GM18907 (cell line): ENCODE measurements at regions not wholly inside any gene's neighbourhood (a gene's known extent, or its start where the extent isn't known, plus 50 kb on each side); places are given as distances from the start of the nearest gene placed in this dataset.

ENCODE experiments used
- ATAC-seq: cut with Tn5 transposase; IDR thresholded peaks from one replicate; pipeline ENCODE4 v1.9.1; 2021; ENCODE audit warnings: mild to moderate bottlenecking, moderate library complexity; ENCODE audit not compliant: unreplicated experiment

GRCh38 chr20:48170625-48171024, 385.3 kb upstream of the SULF2 start:
- ATAC-seq: no peak

GRCh38 chr20:48169650-48170225, 384.5 kb upstream of the SULF2 start:
- ATAC-seq: no peak

GRCh38 chr20:48166082-48166835, 381.0 kb upstream of the SULF2 start:
- ATAC-seq: no peak

DNA sequence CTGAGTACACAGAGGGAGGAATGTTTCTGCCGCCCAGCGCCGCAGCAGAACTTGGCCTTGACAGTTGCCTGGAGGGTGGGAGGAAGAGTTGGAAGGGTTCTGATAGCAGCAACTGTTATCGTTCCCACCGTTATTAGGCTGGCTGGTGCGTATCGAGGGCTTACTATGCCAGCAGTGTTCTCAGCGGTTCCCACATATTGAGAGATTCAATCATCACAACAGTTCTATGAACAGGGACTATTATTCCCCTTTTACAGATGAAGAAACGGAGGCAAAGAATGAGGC, 380.1 kb upstream of the SULF2 start:
- ATAC-seq: no peak

DNA sequence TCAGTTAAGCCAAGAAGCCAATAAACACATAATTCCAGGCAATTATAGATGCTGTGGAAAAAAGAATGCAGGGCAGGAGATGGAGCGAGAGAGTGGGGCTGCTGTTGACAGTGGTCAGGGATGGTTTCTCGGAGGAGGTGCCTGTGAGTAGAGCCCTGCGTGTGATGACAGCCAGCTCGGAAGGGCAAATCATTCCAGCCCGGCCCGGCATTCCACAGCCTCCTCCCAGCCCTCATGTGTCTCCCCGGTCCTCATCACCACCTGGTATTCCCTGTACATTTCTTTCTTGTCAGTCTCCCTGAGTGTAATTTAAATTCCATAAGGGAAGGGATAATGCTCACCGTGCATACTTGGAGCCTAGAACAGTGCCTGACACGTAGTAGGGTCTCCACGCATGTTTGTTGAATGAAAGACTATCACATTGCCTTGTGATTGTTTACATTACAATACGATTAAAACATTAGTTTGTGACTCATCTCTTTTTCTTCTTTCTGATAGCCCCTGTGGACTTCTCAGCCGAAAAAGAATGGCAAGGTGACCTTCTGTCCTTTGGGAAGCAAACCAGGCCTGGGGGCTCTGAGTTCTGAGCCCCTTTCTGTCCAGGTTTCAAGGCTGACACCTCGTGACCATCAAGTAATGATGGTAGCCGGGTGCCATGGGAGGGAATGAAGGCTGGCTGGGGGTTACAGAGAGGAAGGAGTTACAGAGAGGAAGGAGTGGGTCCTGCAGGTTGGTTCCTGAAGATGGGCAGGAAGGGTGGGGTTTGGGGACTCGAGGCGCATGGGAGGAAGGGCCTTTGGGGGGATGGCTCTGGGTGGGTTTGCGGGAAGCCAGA, 379.5 kb upstream of the SULF2 start:
- ATAC-seq: no peak

GRCh38 chr20:48164034-48164433, 378.8 kb upstream of the SULF2 start:
- no peak for ATAC-seq

GRCh38 chr20:48163505-48163904, 378.2 kb upstream of the SULF2 start:
- no peak for ATAC-seq

GRCh38 chr20:48162621-48163020, 377.3 kb upstream of the SULF2 start:
- no peak for ATAC-seq

GRCh38 chr20:48159145-48160008, 374.1 kb upstream of the SULF2 start:
- ATAC-seq: no peak

DNA sequence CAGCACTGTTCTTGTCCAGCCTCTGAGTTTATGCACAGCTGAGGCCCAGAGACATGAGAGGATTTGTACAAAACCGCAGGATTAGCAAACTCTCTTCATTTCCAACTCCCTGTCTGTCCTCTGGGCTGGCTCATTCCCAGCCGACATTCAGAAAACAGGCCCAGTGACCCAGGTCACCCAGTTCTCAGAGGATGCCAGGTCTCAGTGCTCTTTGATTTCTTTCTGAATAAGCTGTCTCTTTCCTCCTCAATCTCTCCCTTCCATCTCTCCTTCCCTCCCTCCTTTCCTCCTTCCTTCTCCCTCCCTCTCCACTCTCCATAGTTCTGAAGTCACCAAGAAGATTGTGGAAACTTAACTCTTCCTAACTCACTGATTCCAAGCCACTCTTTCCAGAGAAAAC, 372.7 kb upstream of the SULF2 start:
- ATAC-seq: no peak

DNA sequence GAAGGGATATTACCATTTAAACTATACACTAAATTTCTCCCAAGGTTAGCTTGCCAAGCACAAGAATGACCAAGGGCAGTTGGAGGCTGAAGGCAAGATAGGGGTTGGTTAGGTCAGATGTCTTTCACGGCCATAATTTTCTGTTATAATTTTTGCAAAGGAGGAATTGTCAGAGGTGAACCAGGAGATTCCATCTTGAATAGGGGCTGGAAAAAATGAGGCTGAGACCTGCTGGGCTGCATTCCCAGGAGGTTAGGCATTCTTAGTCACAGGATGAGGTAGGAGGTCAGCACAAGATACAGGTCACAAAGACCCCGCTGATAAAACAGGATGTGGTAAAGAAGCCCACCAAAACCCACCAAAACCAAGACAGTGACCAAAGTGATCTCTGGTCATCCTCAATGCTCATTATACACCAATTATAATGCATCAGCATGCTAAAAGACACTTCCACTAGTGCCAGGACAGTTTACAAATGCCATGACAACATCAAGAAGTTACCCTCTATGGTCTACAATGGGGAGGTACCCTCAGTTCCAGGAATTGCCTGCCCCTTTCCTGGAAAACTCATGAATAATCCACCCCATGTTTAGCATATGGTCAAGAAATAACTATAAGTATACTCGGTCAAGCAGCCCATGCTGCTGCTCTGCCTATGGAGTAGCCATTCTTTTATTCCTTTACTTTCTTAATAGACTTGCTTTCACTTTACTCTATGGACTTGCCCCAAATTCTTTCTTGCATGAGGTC, 371.8 kb upstream of the SULF2 start:
- no peak for ATAC-seq

- no peak for ATAC-seq
Measured at GRCh38 chr20:48156521-48156920, 371.2 kb upstream of the SULF2 start.

- no peak for ATAC-seq
Measured at GRCh38 chr20:48155268-48155667, 370.0 kb upstream of the SULF2 start.

- ATAC-seq: no peak
Measured at GRCh38 chr20:48154040-48154765, 368.9 kb upstream of the SULF2 start.

DNA sequence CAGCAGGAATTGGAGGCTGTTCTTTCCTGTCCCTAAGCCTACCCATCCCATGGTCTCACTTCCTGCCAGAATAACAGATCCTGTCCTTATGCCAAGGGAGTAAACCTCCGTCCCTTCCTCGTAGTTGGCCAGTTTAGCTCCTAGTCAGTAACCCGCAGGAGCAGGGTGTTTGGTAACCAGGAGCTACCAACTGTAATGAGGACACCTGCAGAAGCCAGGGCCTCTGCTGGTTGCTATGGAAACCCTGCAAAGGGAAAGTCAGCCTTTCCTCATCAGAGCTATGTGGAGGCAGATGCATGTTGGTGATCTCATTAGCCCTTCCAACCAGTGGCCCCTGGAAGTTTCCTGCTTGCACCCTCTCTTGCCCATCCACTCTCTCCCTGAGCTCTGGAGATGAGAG, 368.2 kb upstream of the SULF2 start:
- ATAC-seq: no peak

DNA sequence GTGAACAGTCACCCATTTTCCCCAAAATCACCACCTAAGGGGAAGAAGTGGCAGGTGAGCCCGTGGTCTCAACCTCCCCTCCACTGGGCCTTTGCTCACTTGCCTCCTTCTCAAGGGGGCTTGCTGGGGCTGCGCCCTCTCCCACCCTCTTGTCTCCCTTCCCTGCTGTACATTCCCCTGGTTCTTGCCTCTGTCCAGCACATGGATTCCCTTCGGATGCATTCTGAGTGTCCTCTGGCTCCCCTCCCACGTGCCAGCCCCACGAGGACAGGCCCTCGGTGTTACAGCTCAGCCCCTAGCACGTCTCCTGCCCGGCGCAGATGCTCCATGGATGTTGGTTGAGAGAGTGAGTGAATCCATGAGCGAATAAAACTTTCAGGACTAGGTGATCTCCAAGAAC, 367.8 kb upstream of the SULF2 start:
- ATAC-seq: no peak

DNA sequence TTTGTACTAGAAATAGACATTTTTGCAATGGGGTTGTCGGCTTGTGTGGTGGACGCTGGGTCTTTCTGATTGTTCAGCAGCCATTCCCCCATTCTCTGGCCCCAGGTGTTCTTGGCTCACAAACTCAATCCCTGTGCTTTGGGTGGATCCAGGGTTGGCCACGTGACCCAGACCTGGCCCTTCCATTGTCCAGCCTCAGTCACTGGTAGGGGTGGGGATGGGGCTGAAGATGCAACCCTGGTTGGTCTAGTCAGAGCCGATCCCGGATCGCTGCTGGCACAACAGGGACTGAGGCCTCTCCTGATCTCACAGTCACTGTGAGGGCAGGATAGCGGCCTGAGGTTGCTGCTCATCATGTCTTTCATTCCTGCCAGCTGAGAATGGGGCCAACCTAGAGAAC, 365.3 kb upstream of the SULF2 start:
- ATAC-seq: no peak

DNA sequence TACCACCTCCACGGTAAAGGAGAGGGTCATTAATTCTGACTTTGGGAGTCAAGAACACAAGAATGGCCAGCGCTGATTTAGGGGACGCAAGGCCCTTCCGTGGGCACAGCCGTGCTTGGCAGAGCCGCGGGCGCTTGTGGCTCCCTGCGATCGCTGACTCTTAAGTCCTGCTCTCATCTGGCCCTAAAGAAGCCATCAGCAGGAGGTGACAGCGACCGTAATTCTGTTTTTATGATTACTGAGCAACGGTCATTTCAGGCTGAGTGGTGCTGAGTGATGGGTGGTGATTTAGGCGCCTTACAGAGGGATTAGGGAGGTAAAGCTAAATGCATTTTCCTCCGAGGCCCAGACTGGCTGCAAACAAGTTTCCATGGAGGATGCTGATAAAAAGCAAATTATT, 364.6 kb upstream of the SULF2 start:
- no peak for ATAC-seq

DNA sequence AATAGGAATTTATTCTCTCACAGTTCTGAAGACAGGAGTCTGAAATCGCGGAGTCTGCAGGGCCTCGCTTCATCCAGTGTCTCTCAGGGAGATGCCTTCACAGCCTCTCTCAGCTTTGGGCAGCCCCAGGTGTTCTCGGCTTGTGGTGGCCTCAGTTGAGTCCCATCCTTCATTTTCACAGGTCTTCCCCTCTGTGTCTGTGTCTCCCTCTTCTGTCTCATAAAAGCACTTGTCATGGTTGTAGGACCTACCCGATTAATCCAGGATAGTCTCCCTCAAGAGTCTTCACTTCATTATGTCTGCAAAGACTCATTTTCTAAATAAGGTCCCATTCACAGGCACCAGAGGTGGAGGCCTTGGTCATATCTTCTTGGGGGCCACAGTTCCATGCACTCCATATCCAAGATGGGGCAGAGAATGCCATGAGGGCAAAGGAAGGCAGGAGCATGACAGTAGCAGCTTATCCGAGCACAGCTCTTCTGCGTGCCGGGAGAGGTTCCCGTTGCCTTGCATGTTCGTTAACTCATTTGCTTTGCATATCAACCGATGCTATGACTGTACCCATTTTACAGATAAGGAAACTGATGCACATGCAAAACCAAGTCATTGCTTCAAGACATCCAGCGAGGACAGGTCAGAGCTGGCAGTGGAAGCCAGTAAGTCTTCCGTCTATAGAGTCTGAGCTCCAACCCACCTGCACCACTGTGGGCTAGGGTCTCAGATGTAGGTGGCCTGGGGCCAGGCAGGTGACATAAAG, 363.8 kb upstream of the SULF2 start:
- ATAC-seq: no peak
